ENCODE measurements at regions not wholly inside any gene's neighbourhood (a gene's known extent, or its start where the extent isn't known, plus 50 kb on each side); places are given as distances from the start of the nearest gene placed in this dataset.

- DNase-seq (ENCODE audit: low read depth in 1 of 2, low spot score in 1 of 2), result no peak
- FAIRE-seq, result no peak
- POLR2A ChIA-PET, result no interaction called here
- WGBS (ENCODE audit: missing lambda C conversion rate), result 5% methylated on average over 1 of the region's 1 CpG
- TF ChIP-seq USF2 (IDR thresholded peaks at IDR 0.05), result no peak
- TF ChIP-seq HOXB5 (CRISPR knock-in tag; IDR thresholded peaks at IDR 0.05), result no peak
- no peak for TF ChIP-seq KDM1A (IDR thresholded peaks at IDR 0.05; ENCODE audit: low read depth)
- no peak for TF ChIP-seq RFX5 (IDR thresholded peaks at IDR 0.05)
- TF ChIP-seq MYC (IDR thresholded peaks at IDR 0.05; ENCODE audit: borderline replicate concordance, low read length), result no peak
- no peak for TF ChIP-seq NPAS2 (CRISPR knock-in tag; IDR thresholded peaks at IDR 0.05; ENCODE audit: borderline replicate concordance)
- TF ChIP-seq REST (IDR thresholded peaks at IDR 0.05), result no peak
- no peak for TF ChIP-seq PHF8 (IDR thresholded peaks at IDR 0.05; ENCODE audit: borderline replicate concordance, low read depth)
- no peak for TF ChIP-seq RCOR1 (IDR thresholded peaks at IDR 0.05; ENCODE audit: low read depth, low read length)
- TF ChIP-seq CBX2 (IDR thresholded peaks at IDR 0.05; ENCODE audit: borderline replicate concordance, low read depth), result no peak
- no peak for TF ChIP-seq ZSCAN20 (CRISPR knock-in tag; IDR thresholded peaks at IDR 0.05)
- no peak for TF ChIP-seq NFE2L2 (conservative IDR thresholded peaks at IDR 0.05; ENCODE audit: low read length)
- TF ChIP-seq, protein P1, sequence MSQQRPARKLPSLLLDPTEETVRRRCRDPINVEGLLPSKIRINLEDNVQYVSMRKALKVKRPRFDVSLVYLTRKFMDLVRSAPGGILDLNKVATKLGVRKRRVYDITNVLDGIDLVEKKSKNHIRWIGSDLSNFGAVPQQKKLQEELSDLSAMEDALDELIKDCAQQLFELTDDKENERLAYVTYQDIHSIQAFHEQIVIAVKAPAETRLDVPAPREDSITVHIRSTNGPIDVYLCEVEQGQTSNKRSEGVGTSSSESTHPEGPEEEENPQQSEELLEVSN (IDR thresholded peaks at IDR 0.05; ENCODE audit: borderline replicate concordance, low read depth), result no peak
- TF ChIP-seq CBX8 (IDR thresholded peaks at IDR 0.05), result no peak
- no peak for TF ChIP-seq EHF (CRISPR knock-in tag; IDR thresholded peaks at IDR 0.05)
- no peak for TF ChIP-seq CTCF (IDR thresholded peaks at IDR 0.05)
- TF ChIP-seq FOSB (CRISPR knock-in tag; IDR thresholded peaks at IDR 0.05), result no peak
- H3K4me3 ChIP-seq, result no peak overlapping the region
- CTCF ChIA-PET, result no interaction called here
- no peaks in the 10 kb centered on the region for H3K9me3 ChIP-seq
- H3K4me1 ChIP-seq, result no peaks in the 10 kb centered on the region
- no peak overlapping the region for H3K27ac ChIP-seq
- no peak for ATAC-seq
- H3K4me2 ChIP-seq, result no peak overlapping the region
Observed at GRCh38 chr10:106493751-106494150, 670.8 kb downstream of the SORCS1 start.

DNA sequence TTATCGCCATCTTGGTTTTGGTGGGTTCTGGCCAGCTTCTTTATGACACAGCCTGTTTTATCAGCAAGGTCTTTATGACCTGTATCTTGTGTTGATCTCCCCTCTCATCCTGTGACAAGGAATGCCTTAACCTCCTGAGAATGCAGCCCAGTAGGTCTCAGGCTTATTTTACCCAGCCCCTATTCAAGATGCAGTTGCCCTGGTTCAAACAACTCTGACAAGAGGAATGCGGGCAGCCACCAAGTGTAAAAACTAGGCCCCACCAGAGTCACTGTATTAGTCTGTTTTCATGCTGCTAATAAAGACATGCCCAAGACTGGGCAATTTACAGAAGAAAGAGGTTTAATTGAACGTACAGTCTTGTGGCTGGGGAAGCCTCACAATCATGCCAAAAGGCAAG, 671.3 kb downstream of the SORCS1 start:
- no peak for ATAC-seq
- POLR2A ChIA-PET, result no interaction called here
- no peaks in the 10 kb centered on the region for H3K9me3 ChIP-seq
- no peak overlapping the region for H3K4me3 ChIP-seq
- FAIRE-seq, result no peak
- H3K4me2 ChIP-seq, result no peak overlapping the region
- 17% methylated on average over 3 of the region's 3 CpGs for WGBS (ENCODE audit: missing lambda C conversion rate)
- DNase-seq (ENCODE audit: low read depth in 1 of 2, low spot score in 1 of 2), result no peak
- H3K27ac ChIP-seq, result no peak overlapping the region
- CTCF ChIA-PET, result no interaction called here
- no peaks in the 10 kb centered on the region for H3K4me1 ChIP-seq
- TF ChIP-seq ZC3H11A (IDR thresholded peaks at IDR 0.05) (no peak), CBX8 (IDR thresholded peaks at IDR 0.05) (no peak), HOXB5 (CRISPR knock-in tag; IDR thresholded peaks at IDR 0.05) (no peak), FOSB (CRISPR knock-in tag; IDR thresholded peaks at IDR 0.05) (no peak), CHD4 (IDR thresholded peaks at IDR 0.05; ENCODE audit: borderline replicate concordance) (no peak), HOXA7 (CRISPR knock-in tag; IDR thresholded peaks at IDR 0.05) (no peak), GATA3 (IDR thresholded peaks at IDR 0.05; ENCODE audit: borderline replicate concordance) (no peak), JUNB (IDR thresholded peaks at IDR 0.05) (no peak), TFCP2L1 (CRISPR knock-in tag; IDR thresholded peaks at IDR 0.05) (no peak), SMC3 (IDR thresholded peaks at IDR 0.05) (no peak), HOXB13 (CRISPR knock-in tag; IDR thresholded peaks at IDR 0.05; ENCODE audit: low read depth) (no peak), REST (IDR thresholded peaks at IDR 0.05) (no peak), PHF8 (IDR thresholded peaks at IDR 0.05; ENCODE audit: borderline replicate concordance, low read depth) (no peak), MAFK (IDR thresholded peaks at IDR 0.05; ENCODE audit: partially characterized antibody) (no peak), CBX2 (IDR thresholded peaks at IDR 0.05; ENCODE audit: borderline replicate concordance, low read depth) (no peak), BCL3 (IDR thresholded peaks at IDR 0.05) (no peak)
